ENCODE measurements at regions not wholly inside any gene's neighbourhood (a gene's known extent, or its start where the extent isn't known, plus 50 kb on each side); places are given as distances from the start of the nearest gene placed in this dataset.

DNA sequence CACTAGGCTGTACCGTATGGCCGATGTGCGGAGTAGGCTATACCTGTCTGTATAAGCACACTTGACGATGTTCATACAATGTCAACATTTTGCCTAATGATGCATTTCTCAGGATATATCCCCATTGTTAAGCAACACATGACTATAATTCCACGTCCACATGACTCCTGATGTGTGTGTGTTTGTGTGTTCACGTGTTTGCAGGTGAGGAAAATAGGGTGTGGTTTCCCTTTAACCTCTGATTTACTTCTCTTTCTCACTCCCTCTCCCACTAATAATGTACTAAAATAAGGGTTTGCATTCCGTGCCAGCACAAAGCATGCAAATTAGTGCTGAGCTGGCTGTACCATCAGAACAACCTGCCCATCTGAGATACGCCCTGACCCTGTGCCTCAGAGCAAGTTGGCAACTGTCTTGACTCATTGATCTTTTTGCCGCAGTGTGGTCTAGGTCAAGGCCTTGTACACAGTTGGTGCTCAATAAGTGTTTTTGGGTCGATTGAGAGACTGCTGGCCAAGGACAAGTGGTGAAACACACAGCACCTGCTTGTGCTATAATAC is 64.6 kb upstream of the DOCK1 start:
- TF ChIP-seq, protein P1, sequence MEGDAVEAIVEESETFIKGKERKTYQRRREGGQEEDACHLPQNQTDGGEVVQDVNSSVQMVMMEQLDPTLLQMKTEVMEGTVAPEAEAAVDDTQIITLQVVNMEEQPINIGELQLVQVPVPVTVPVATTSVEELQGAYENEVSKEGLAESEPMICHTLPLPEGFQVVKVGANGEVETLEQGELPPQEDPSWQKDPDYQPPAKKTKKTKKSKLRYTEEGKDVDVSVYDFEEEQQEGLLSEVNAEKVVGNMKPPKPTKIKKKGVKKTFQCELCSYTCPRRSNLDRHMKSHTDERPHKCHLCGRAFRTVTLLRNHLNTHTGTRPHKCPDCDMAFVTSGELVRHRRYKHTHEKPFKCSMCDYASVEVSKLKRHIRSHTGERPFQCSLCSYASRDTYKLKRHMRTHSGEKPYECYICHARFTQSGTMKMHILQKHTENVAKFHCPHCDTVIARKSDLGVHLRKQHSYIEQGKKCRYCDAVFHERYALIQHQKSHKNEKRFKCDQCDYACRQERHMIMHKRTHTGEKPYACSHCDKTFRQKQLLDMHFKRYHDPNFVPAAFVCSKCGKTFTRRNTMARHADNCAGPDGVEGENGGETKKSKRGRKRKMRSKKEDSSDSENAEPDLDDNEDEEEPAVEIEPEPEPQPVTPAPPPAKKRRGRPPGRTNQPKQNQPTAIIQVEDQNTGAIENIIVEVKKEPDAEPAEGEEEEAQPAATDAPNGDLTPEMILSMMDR (IDR thresholded peaks at IDR 0.05), result no peak
- no peak for TF ChIP-seq POLR2A (IDR thresholded peaks at IDR 0.05)
